Activated CD8-positive, alpha-beta T cell treated with anti-CD3 and anti-CD28 coated beads for 36 hours (primary cell): ENCODE measurements at regions not wholly inside any gene's neighbourhood (a gene's known extent, or its start where the extent isn't known, plus 50 kb on each side); places are given as distances from the start of the nearest gene placed in this dataset.
"Not testable (repeated sequence)": the region's sequence is repeated elsewhere in the genome, so short reads cannot be mapped to it uniquely, and the experiment has no call there.

Source experiments
- ATAC-seq: fragments of 200-7000 bp; cut with Tn5 transposase; one replicate; pipeline ENCODE4 v1.10.0; 2021; ENCODE audit warnings: mild to moderate bottlenecking, moderate library complexity
- CTCF ChIA-PET: fragments of 350-600 bp; sonication (Branson Sonifier 250); formaldehyde crosslinking; loops from one replicate; lab custom pipeline; 2021; ENCODE audit warnings: antibody characterized with exemption; lab: Charles Lee
- POLR2A ChIA-PET: fragments of 350-600 bp; sonication (Branson Sonifier 250); formaldehyde crosslinking; loops from one replicate; lab custom pipeline; 2021; ENCODE audit warnings: antibody characterized with exemption; lab: Charles Lee
- DNase-seq: peaks from one replicate; pipeline ENCODE4 v3.0.0-alpha.2; 2020
- H3K27ac Mint-ChIP-seq: one replicate; pipeline ENCODE4 v1.8.0; 2021; ENCODE audit warnings: mild to moderate bottlenecking, mixed read lengths
- H3K27me3 Mint-ChIP-seq: one replicate; pipeline ENCODE4 v1.8.0; 2021; ENCODE audit warnings: mixed read lengths
- H3K36me3 Mint-ChIP-seq: one replicate; pipeline ENCODE4 v1.8.0; 2021; ENCODE audit warnings: low read depth, mixed read lengths
- H3K4me1 Mint-ChIP-seq: one replicate; pipeline ENCODE4 v1.8.0; 2021; ENCODE audit warnings: low read depth, mixed read lengths
- H3K4me3 Mint-ChIP-seq: one replicate; pipeline ENCODE4 v1.8.0; 2021; ENCODE audit warnings: mild to moderate bottlenecking, moderate library complexity, mixed read lengths
- H3K9me3 Mint-ChIP-seq: one replicate; pipeline ENCODE4 v1.8.0; 2021; ENCODE audit warnings: mixed read lengths
- intact Hi-C: fragments of 100-400 bp; cut with micrococcal nuclease; formaldehyde crosslinking; loops from one replicate; pipeline ENCODE4 v1.10.0; 2022
- TF ChIP-seq, protein P1 (sequence below): fragments of 200-600 bp; IDR thresholded peaks from one replicate; pipeline ENCODE4 v1.8.0; 2022; ENCODE audit warnings: antibody characterized with exemption, mild to moderate bottlenecking

DNA sequence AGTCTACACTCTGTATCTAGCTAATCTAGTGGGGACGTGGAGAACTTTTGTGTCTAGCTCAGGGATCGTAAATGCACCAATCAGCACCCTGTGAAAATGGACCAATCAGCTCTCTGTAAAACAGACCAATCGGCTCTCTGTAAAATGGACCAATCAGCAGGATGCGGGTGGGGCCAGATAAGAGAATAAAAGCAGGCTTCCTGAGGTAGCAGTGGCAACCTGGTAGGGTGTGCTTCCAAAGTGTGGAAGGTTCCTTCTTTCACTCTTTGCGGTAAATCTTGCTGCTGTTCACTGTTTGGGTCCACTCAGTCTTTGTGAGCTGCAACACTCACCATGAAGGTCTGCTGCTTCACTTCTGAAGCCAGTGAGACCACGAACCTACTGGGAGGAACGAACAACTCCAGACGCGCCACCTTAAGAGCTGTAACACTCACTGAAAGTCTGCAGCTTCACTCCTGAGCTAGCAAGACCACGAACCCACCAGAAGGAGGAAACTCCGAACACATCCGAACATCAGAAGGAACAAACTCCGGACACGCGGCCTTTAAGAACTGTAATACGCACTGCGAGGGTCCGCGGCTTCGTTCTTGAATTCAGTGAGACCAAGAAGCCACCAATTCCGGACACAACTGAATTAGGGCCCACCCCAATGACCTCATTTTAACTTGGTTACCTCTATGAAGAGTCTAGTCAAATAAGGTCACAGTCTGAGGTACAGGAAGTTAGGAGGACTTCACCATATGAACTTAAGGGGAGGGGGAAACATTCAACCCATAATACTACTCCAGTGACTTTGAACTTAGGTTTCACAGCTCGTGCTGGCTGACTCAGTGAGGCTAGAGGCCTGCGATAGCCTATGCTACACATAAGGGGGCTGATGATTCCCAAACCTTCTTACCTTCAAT is 59.8 kb upstream of the LPGAT1 start:
- H3K9me3 Mint-ChIP-seq, intact Hi-C loops, DNase-seq, H3K27me3 Mint-ChIP-seq, H3K36me3 Mint-ChIP-seq, H3K4me3 Mint-ChIP-seq: not testable (repeated sequence)
- H3K4me1 Mint-ChIP-seq = peaks cover 11% of the 10 kb centered on the region
- ChIA-PET POLR2A (interaction anchor here (0.6 kb wide), 1 partner anchor 7 kb away, joined by 5 read pairs; no protein-coding TSS in a partner anchor), CTCF (interaction anchor here (1.2 to 4.0 kb wide), 2 partner anchors 52 to 192 kb away, joined by 3 to 11 read pairs; no protein-coding TSS in a partner anchor)
- peak overlapping the region; percentile 52 for H3K27ac Mint-ChIP-seq
- ATAC-seq = peak; percentile 74

DNA sequence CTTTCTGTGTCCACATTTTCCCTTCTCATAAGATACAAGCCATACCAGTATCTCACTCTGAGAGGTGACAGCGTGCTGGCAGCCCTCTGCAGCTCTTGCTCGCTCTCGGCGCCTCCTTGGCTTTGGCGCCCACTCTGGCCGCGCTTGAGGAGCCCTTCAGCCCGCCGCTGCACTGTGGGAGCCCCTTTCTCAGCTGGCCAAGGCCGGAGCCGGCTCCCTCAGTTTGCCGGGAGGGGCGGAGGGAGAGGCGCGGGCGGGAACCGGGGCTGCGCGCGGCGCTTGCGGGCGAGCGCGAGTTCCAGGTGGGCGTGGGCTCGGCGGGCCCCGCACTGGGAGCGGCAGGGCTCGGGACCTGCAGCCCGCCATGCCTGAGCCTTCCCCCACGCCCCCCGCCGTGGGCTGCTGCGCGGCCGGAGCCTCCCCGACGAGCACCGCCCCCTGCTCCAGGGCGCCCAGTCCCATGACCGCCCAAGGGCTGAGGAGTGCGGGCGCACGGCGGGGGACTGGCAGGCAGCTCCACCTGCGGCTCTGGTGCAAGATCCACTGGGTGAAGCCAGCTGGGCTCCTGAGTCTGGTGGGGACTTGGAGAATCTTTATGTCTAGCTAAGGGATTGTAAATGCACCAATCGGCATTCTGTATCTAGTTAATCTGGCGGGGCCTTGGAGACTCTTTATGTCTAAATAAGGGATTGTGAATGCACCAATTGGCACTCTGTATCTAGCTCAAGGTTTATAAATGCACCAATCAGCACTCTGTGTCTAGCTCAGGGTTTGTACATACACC is 58.9 kb upstream of the LPGAT1 start:
- H3K27ac Mint-ChIP-seq, intact Hi-C loops, ATAC-seq, H3K9me3 Mint-ChIP-seq, H3K36me3 Mint-ChIP-seq, POLR2A ChIA-PET, DNase-seq, H3K27me3 Mint-ChIP-seq, H3K4me3 Mint-ChIP-seq: not testable (repeated sequence)
- CTCF ChIA-PET = interaction anchor here (1.2 to 4.0 kb wide), 2 partner anchors 52 to 191 kb away, joined by 3 to 11 read pairs; no protein-coding TSS in a partner anchor
- H3K4me1 Mint-ChIP-seq = peaks cover 11% of the 10 kb centered on the region

DNA sequence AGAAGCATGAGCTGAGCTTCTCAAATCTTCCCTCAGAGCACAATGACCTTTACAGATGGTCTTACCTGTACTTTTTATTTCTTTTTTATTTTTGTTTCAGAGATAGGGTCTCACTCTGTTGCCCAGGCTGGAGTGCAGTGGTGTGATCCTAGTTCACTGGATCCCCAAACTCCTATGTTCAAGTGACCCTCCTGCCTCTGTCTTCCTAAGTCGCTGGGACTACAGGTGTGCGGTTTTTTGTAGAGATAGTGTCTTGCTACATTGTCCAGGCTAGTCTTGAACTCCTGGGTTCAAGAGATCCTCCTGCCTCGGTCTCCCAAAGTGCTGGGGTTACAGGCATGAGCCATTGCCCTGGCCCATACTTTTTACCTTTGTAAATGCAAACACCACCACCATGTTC is 56.0 kb upstream of the LPGAT1 start:
- CTCF ChIA-PET = interaction anchor here (4.0 kb wide), 1 partner anchor 188 kb away, joined by 11 read pairs; no protein-coding TSS in a partner anchor
- H3K27ac Mint-ChIP-seq = no peak overlapping the region

DNA sequence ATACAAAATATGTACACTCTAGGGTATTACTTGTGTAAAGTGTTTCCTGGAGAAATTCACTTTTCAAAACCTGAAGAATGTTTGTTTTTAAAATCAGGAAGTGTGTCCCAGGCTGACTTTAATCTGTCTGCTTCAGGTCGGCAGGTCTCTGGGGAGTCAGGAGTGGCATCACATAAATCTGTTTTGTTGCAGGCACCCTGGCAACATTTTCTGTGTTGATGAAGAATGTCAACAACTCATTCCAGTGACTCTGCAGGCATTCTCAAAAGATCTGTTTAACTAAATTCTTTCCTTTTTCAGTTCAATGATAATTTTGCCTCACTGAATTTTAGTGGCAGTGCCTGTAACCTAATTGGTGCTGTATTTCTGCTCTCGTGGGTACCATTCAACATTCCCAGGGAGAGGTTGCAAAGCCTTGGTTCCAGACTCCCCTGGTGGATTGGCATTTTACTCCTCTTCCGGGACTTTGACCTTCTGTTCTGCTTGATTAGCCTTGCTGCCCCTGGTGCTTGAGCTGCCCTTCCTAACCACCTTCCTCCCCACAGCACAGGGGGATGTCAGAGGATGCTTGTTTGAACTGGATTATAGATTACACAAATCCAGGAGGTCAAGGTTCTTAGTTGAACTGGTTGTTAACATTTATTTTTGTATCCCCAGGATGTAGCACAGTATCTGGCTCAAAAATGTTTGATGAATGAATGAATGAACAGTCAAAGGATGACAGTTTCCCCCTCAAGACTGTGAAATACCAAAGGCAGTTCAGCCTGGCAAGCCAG is 55.4 kb upstream of the LPGAT1 start:
- Mint-ChIP-seq H3K4me3 (no peak overlapping the region), H3K27me3 (peaks cover 3% of the 10 kb centered on the region), H3K4me1 (peaks cover 17% of the 10 kb centered on the region), H3K27ac (no peak overlapping the region), H3K36me3 (peaks cover 1% of the 10 kb centered on the region), H3K9me3 (peaks cover 6% of the 10 kb centered on the region)
- CTCF ChIA-PET = no interaction called here
- TF ChIP-seq, protein P1, sequence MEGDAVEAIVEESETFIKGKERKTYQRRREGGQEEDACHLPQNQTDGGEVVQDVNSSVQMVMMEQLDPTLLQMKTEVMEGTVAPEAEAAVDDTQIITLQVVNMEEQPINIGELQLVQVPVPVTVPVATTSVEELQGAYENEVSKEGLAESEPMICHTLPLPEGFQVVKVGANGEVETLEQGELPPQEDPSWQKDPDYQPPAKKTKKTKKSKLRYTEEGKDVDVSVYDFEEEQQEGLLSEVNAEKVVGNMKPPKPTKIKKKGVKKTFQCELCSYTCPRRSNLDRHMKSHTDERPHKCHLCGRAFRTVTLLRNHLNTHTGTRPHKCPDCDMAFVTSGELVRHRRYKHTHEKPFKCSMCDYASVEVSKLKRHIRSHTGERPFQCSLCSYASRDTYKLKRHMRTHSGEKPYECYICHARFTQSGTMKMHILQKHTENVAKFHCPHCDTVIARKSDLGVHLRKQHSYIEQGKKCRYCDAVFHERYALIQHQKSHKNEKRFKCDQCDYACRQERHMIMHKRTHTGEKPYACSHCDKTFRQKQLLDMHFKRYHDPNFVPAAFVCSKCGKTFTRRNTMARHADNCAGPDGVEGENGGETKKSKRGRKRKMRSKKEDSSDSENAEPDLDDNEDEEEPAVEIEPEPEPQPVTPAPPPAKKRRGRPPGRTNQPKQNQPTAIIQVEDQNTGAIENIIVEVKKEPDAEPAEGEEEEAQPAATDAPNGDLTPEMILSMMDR = no peak
- intact Hi-C loops = no loop called here
- no peak for DNase-seq
- no peak for ATAC-seq
- POLR2A ChIA-PET = no interaction called here

More for the DNA sequence above, 56.0 kb upstream of the LPGAT1 start:
- TF ChIP-seq, protein P1 = no peak
- Mint-ChIP-seq H3K9me3 (peaks cover 5% of the 10 kb centered on the region), H3K4me3 (no peak overlapping the region), H3K4me1 (peaks cover 17% of the 10 kb centered on the region), H3K27me3 (peaks cover 3% of the 10 kb centered on the region), H3K36me3 (peaks cover 1% of the 10 kb centered on the region)
- ATAC-seq (no peak), DNase-seq (no peak)
- POLR2A ChIA-PET = no interaction called here
- intact Hi-C loops = no loop called here

DNA sequence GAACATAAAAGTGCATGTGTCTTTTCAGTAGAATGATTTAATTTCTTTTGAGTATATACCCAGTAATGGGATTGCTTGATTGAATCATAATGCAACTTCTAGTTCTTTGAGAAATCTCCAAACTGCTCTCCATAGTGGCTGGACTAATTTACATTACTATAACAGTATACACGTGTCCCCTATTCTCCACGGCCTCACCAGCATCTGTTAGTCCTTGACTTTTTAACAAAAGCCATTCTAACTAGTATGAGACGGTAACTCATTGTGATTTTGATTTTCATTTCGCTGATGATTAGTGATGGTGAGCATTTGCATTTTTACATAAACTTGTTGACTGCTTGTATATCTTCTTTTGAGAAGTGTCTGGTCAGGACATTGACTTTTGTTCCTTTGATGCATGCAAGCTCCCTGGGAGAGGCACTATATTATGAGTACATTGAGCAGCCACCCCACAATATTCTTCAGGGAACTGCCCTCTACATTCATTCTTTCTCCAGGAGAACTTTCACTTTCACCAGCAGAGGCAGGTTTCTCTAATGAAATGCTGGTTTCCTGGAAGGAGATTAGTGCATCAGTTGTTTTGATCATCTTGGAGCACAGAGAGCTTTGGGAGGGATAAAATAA is 51.9 kb upstream of the LPGAT1 start:
- TF ChIP-seq, protein P1 = no peak
- Mint-ChIP-seq H3K27ac (no peak overlapping the region), H3K9me3 (peaks cover 2% of the 10 kb centered on the region), H3K36me3 (no peaks in the 10 kb centered on the region), H3K27me3 (peaks cover 3% of the 10 kb centered on the region), H3K4me1 (peaks cover 7% of the 10 kb centered on the region), H3K4me3 (no peak overlapping the region)
- DNase-seq (no peak), ATAC-seq (no peak)
- intact Hi-C loops = no loop called here
- ChIA-PET CTCF (interaction anchor here (1.3 to 2.8 kb wide), 2 partner anchors 152 to 184 kb away, joined by 4 to 9 read pairs; partner anchors contain the start of genes DTL and INTS7), POLR2A (interaction anchor here (0.6 kb wide), 1 partner anchor 9 kb away, joined by 5 read pairs; no protein-coding TSS in a partner anchor)
